ENCODE measurements at regions not wholly inside any gene's neighbourhood (a gene's known extent, or its start where the extent isn't known, plus 50 kb on each side); places are given as distances from the start of the nearest gene placed in this dataset.

GRCh38 chr7:55280031-55280454, 85.1 kb upstream of the LANCL2 start:
- no peak overlapping the region for H3K23ac ChIP-seq (ENCODE audit: insufficient read length, low read depth, low read length)
- Mint-ChIP-seq H3K9me3 (no peaks in the 10 kb centered on the region), H3K27ac (no peak overlapping the region), H3K4me1 (peaks cover 8 to 10% of the 10 kb centered on the region in 2 experiments; a peak in 3 of 4 replicates), H3K36me3 (ENCODE audit: insufficient read depth in 1 of 3, low read depth in 3 of 3) (no peaks in the 10 kb centered on the region), H3K4me3 (no peak overlapping the region), H3K27me3 (ENCODE audit: low read depth) (no peaks in the 10 kb centered on the region)
- H2BK12ac ChIP-seq (ENCODE audit: insufficient read length, low read depth, low read length) = no peak overlapping the region
- H2BK20ac ChIP-seq (ENCODE audit: low read depth, low read length, poor library complexity, severe bottlenecking) = no peak overlapping the region
- no peak overlapping the region for H3K14ac ChIP-seq (ENCODE audit: insufficient read depth, low read length)
- H2AFZ ChIP-seq (ENCODE audit: low read length) = no peak overlapping the region
- H3K9ac ChIP-seq (ENCODE audit: extremely low read depth, insufficient read length, low read length) = no peak overlapping the region
- no peak overlapping the region for H2BK5ac ChIP-seq (ENCODE audit: insufficient read length, low read length)
- no peak overlapping the region for H3K4me2 ChIP-seq (ENCODE audit: insufficient read depth, insufficient read length, low read length)
- H2BK120ac ChIP-seq (ENCODE audit: low read depth, low read length, poor library complexity, severe bottlenecking) = no peak overlapping the region
- H3K79me2 ChIP-seq (ENCODE audit: insufficient read depth, low read length) = no peaks in the 10 kb centered on the region
- no peak overlapping the region for H4K5ac ChIP-seq (ENCODE audit: insufficient read length, low read depth, low read length)
- H3K27ac ChIP-seq (ENCODE audit: insufficient read length, low read depth, low read length) = no peak overlapping the region
- no peak overlapping the region for H3T11ph ChIP-seq (ENCODE audit: low read length)
- H3K9me3 ChIP-seq (ENCODE audit: control insufficient read depth, low read depth, low read length) = no peaks in the 10 kb centered on the region
- no peak overlapping the region for H2BK15ac ChIP-seq (ENCODE audit: low read depth, low read length)
- no peak overlapping the region for H4K91ac ChIP-seq (ENCODE audit: insufficient read length, low read depth, low read length)
- TF ChIP-seq, protein P1, sequence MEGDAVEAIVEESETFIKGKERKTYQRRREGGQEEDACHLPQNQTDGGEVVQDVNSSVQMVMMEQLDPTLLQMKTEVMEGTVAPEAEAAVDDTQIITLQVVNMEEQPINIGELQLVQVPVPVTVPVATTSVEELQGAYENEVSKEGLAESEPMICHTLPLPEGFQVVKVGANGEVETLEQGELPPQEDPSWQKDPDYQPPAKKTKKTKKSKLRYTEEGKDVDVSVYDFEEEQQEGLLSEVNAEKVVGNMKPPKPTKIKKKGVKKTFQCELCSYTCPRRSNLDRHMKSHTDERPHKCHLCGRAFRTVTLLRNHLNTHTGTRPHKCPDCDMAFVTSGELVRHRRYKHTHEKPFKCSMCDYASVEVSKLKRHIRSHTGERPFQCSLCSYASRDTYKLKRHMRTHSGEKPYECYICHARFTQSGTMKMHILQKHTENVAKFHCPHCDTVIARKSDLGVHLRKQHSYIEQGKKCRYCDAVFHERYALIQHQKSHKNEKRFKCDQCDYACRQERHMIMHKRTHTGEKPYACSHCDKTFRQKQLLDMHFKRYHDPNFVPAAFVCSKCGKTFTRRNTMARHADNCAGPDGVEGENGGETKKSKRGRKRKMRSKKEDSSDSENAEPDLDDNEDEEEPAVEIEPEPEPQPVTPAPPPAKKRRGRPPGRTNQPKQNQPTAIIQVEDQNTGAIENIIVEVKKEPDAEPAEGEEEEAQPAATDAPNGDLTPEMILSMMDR (conservative IDR thresholded peaks at IDR 0.05) = peak; percentile 80
- H3K18ac ChIP-seq (ENCODE audit: insufficient read length, low read depth, low read length) = no peak overlapping the region
- no peaks in the 10 kb centered on the region for H3K27me3 ChIP-seq (ENCODE audit: insufficient read depth, low read length)
- peak; percentile 72 for DNase-seq
- H3K4me1 ChIP-seq (ENCODE audit: insufficient read depth, low read length) = no peaks in the 10 kb centered on the region
- WGBS (ENCODE audit: extremely low coverage, insufficient read length, low lambda C conversion rate) = no CpG with 5 or more reads among the region's 3 CpGs
- H3K23me2 ChIP-seq (ENCODE audit: insufficient read length, low read depth, low read length, poor library complexity, severe bottlenecking) = no peaks in the 10 kb centered on the region
- H4K20me1 ChIP-seq (ENCODE audit: control insufficient read depth, insufficient read depth, insufficient read length) = no peaks in the 10 kb centered on the region
- no peak overlapping the region for H4K8ac ChIP-seq (replicated peaks; ENCODE audit: insufficient read length, low read depth, low read length)
- H3K4ac ChIP-seq (ENCODE audit: low read depth, low read length) = no peak overlapping the region
- no peaks in the 10 kb centered on the region for H3K79me1 ChIP-seq (ENCODE audit: insufficient read depth, low read depth, low read length, poor library complexity, severe bottlenecking)
- H3K56ac ChIP-seq (ENCODE audit: insufficient read length, low read depth, low read length) = no peak overlapping the region
- H2AK5ac ChIP-seq (ENCODE audit: insufficient read length, low read length) = no peak overlapping the region

Data from H9 (cell line).